SU-DHL-6 (cell line): ENCODE measurements at regions not wholly inside any gene's neighbourhood (a gene's known extent, or its start where the extent isn't known, plus 50 kb on each side); places are given as distances from the start of the nearest gene placed in this dataset.
"Not testable (repeated sequence)": the region's sequence is repeated elsewhere in the genome, so short reads cannot be mapped to it uniquely, and the experiment has no call there.

Experiments
- H2AFZ ChIP-seq: fragments of 200-600 bp; sonication (generic); 2 replicates; pipeline ENCODE4 v1.6.1; 2014; ENCODE audit warnings: low read depth, mild to moderate bottlenecking, moderate library complexity, mixed read lengths, antibody characterized with exemption, low read length; ENCODE audit not compliant: severe bottlenecking
- H3F3A ChIP-seq: fragments of 200-600 bp; shearing (Covaris generic); 2 replicates; pipeline ENCODE4 v1.6.0; 2016; ENCODE audit warnings: antibody characterized with exemption, mild to moderate bottlenecking; ENCODE audit not compliant: insufficient read depth
- H3K27ac ChIP-seq: fragments of 200-600 bp; sonication (generic); 2 replicates; pipeline ENCODE4 v1.5.1; 2016; ENCODE audit warnings: low read depth, mild to moderate bottlenecking, low read length, moderate library complexity, mixed read lengths
- H3K27me3 ChIP-seq: fragments of 200-600 bp; sonication (generic), shearing (Covaris generic); 2 replicates; pipeline ENCODE4 v1.6.0; 2014; ENCODE audit warnings: mild to moderate bottlenecking, low read length
- H3K36me3 ChIP-seq: fragments of 200-600 bp; sonication (generic); 2 replicates; pipeline ENCODE4 v1.6.1; 2014; ENCODE audit warnings: mild to moderate bottlenecking, low read length, mixed read lengths
- H3K4me2 ChIP-seq: fragments of 300-600, 200-600 bp; shearing (Covaris generic), sonication (generic); 2 replicates; pipeline ENCODE4 v1.6.0; 2014; ENCODE audit warnings: low read length, low read depth, mild to moderate bottlenecking; ENCODE audit not compliant: poor library complexity, severe bottlenecking
- H3K4me3 ChIP-seq: fragments of 200-600 bp; sonication (generic); 2 replicates; pipeline ENCODE4 v1.5.1; 2014; ENCODE audit warnings: antibody characterized with exemption, low read length, mild to moderate bottlenecking, mixed read lengths; ENCODE audit not compliant: insufficient read depth, poor library complexity, severe bottlenecking
- H3K79me2 ChIP-seq: fragments of 200-600 bp; sonication (generic); 2 replicates; pipeline ENCODE4 v1.6.1; 2014; ENCODE audit warnings: mild to moderate bottlenecking, low read length, moderate library complexity; ENCODE audit not compliant: insufficient read depth
- H3K9ac ChIP-seq: fragments of 200-600 bp; sonication (generic); 2 replicates; pipeline ENCODE4 v1.7.0; 2014; ENCODE audit warnings: mild to moderate bottlenecking, low read length
- H3K9me2 ChIP-seq: fragments of 200-600 bp; sonication (generic); replicated peaks from 2 replicates; pipeline ENCODE4 v1.6.1; 2014; ENCODE audit warnings: low read length; ENCODE audit not compliant: insufficient read depth
- H3K9me3 ChIP-seq: fragments of 200-600 bp; sonication (generic); 2 replicates; pipeline ENCODE4 v1.6.1; 2014; ENCODE audit warnings: low read length, mixed read lengths; ENCODE audit not compliant: insufficient read depth
- H4K20me1 ChIP-seq: fragments of 200-600 bp; sonication (generic); 2 replicates; pipeline ENCODE4 v1.6.1; 2014; ENCODE audit warnings: low read depth, mild to moderate bottlenecking, antibody characterized with exemption, low read length, moderate library complexity, mixed read lengths
- CTCF ChIP-seq: fragments of 200-600 bp; sonication (generic); IDR thresholded peaks from one replicate; pipeline ENCODE4 v1.5.1; 2017; ENCODE audit warnings: antibody characterized with exemption, mild to moderate bottlenecking, low read length, moderate library complexity; ENCODE audit not compliant: insufficient read depth, poor library complexity, severe bottlenecking
- EZH2phosphoT487 ChIP-seq: fragments of 200-600 bp; sonication (generic), shearing (Covaris generic); conservative IDR thresholded peaks from 2 replicates; pipeline ENCODE4 v1.6.1; 2018; ENCODE audit warnings: mild to moderate bottlenecking, antibody characterized with exemption, low read length, moderate library complexity, mixed read lengths

- H3K9me2 ChIP-seq = no peaks in the 10 kb centered on the region
- H3K27ac ChIP-seq = no peak overlapping the region
- no peak overlapping the region for H2AFZ ChIP-seq
- H3K36me3 ChIP-seq = no peaks in the 10 kb centered on the region
- H3F3A ChIP-seq = no peaks in the 10 kb centered on the region
- H3K4me2 ChIP-seq = no peak overlapping the region
- H3K4me3 ChIP-seq = no peak overlapping the region
- H4K20me1 ChIP-seq = no peaks in the 10 kb centered on the region
- H3K79me2 ChIP-seq = no peaks in the 10 kb centered on the region
- TF ChIP-seq CTCF (no peak), EZH2phosphoT487 (no peak)
- H3K9me3 ChIP-seq = 0 out of 2 replicates have a peak, but pooled peaks cover 5% of the 10 kb centered on the region
- H3K9ac ChIP-seq = no peak overlapping the region
- no peaks in the 10 kb centered on the region for H3K27me3 ChIP-seq
These were observed 161.9 kb upstream of the CAND1 start for GRCh38 chr12:67107235-67107634.

GRCh38 chr12:67107751-67108269 lies 161.3 kb upstream of the CAND1 start:
- H3K79me2 ChIP-seq = no peaks in the 10 kb centered on the region
- H4K20me1 ChIP-seq = no peaks in the 10 kb centered on the region
- no peaks in the 10 kb centered on the region for H3K9me2 ChIP-seq
- no peak overlapping the region for H2AFZ ChIP-seq
- H3K27ac ChIP-seq = no peak overlapping the region
- H3K27me3 ChIP-seq = no peaks in the 10 kb centered on the region
- H3K9me3 ChIP-seq = 0 out of 2 replicates have a peak, but pooled peaks cover 5% of the 10 kb centered on the region
- TF ChIP-seq CTCF (no peak), EZH2phosphoT487 (no peak)
- no peak overlapping the region for H3K9ac ChIP-seq
- no peaks in the 10 kb centered on the region for H3F3A ChIP-seq
- H3K36me3 ChIP-seq = no peaks in the 10 kb centered on the region
- no peak overlapping the region for H3K4me2 ChIP-seq
- no peak overlapping the region for H3K4me3 ChIP-seq

GRCh38 chr12:67110345-67110744 lies 158.8 kb upstream of the CAND1 start:
- not testable (repeated sequence) for H3K4me2 ChIP-seq, H2AFZ ChIP-seq, H3K27me3 ChIP-seq, H3K4me3 ChIP-seq, H3F3A ChIP-seq, H3K9ac ChIP-seq, H3K9me3 ChIP-seq, H3K9me2 ChIP-seq, H4K20me1 ChIP-seq, H3K27ac ChIP-seq, H3K36me3 ChIP-seq, H3K79me2 ChIP-seq

GRCh38 chr12:67111182-67111581 lies 158.0 kb upstream of the CAND1 start:
- Histone ChIP-seq H3K9me3 (0 out of 2 replicates have a peak, but pooled peaks cover 3% of the 10 kb centered on the region), H3F3A (no peaks in the 10 kb centered on the region), H4K20me1 (no peaks in the 10 kb centered on the region), H3K27ac (no peak overlapping the region), H3K4me2 (no peak overlapping the region), H3K9ac (no peak overlapping the region), H3K36me3 (no peaks in the 10 kb centered on the region), H3K79me2 (no peaks in the 10 kb centered on the region), H2AFZ (no peak overlapping the region), H3K9me2 (no peaks in the 10 kb centered on the region), H3K4me3 (no peak overlapping the region), H3K27me3 (no peaks in the 10 kb centered on the region)
- TF ChIP-seq CTCF = no peak
- no peak for TF ChIP-seq EZH2phosphoT487
